GM21526 (cell line): ENCODE measurements at regions not wholly inside any gene's neighbourhood (a gene's known extent, or its start where the extent isn't known, plus 50 kb on each side); places are given as distances from the start of the nearest gene placed in this dataset.

Experiments used
- ATAC-seq: cut with Tn5 transposase; IDR thresholded peaks from one replicate; pipeline ENCODE4 v1.9.1; 2021; ENCODE audit warnings: moderate library complexity; ENCODE audit not compliant: unreplicated experiment, low FRiP score

GRCh38 chr1:56357927-56358690 lies 221.3 kb downstream of the PLPP3 start:
- ATAC-seq: no peak

GRCh38 chr1:56356376-56356990 lies 222.9 kb downstream of the PLPP3 start:
- ATAC-seq: no peak

GRCh38 chr1:56355918-56356317 lies 223.4 kb downstream of the PLPP3 start:
- no peak for ATAC-seq

GRCh38 chr1:56355422-56355821 lies 223.9 kb downstream of the PLPP3 start:
- no peak for ATAC-seq

GRCh38 chr1:56345831-56346230 lies 233.5 kb downstream of the PLPP3 start:
- no peak for ATAC-seq

GRCh38 chr1:56340977-56341376 lies 238.4 kb downstream of the PLPP3 start:
- no peak for ATAC-seq

- ATAC-seq: no peak
Measured at GRCh38 chr1:56339786-56340465, 239.4 kb downstream of the PLPP3 start.

GRCh38 chr1:56339093-56339492 lies 240.3 kb downstream of the PLPP3 start:
- no peak for ATAC-seq

- no peak for ATAC-seq
Measured at GRCh38 chr1:56336982-56337381, 242.4 kb downstream of the PLPP3 start.

- no peak for ATAC-seq
Measured at GRCh38 chr1:56335394-56335793, 244.0 kb downstream of the PLPP3 start.

GRCh38 chr1:56334047-56334446 lies 245.3 kb downstream of the PLPP3 start:
- no peak for ATAC-seq

GRCh38 chr1:56333461-56333860 lies 245.9 kb downstream of the PLPP3 start:
- no peak for ATAC-seq

GRCh38 chr1:56331892-56332567 lies 247.3 kb downstream of the PLPP3 start:
- no peak for ATAC-seq

- ATAC-seq: no peak
Measured at GRCh38 chr1:56331207-56331891, 248.0 kb downstream of the PLPP3 start.

- peak; percentile 84 for ATAC-seq
Measured at GRCh38 chr1:56330391-56331026, 248.9 kb downstream of the PLPP3 start.

- ATAC-seq: no peak
Measured at GRCh38 chr1:56329970-56330369, 249.4 kb downstream of the PLPP3 start.

- no peak for ATAC-seq
Measured at GRCh38 chr1:56327195-56327594, 252.2 kb downstream of the PLPP3 start.

GRCh38 chr1:56326056-56326455 lies 253.3 kb downstream of the PLPP3 start:
- ATAC-seq: no peak

- ATAC-seq: no peak
Measured at GRCh38 chr1:56324504-56324903, 254.9 kb downstream of the PLPP3 start.

GRCh38 chr1:56322211-56322610 lies 257.2 kb downstream of the PLPP3 start:
- no peak for ATAC-seq
